ENCODE measurements at regions not wholly inside any gene's neighbourhood (a gene's known extent, or its start where the extent isn't known, plus 50 kb on each side); places are given as distances from the start of the nearest gene placed in this dataset.

DNA sequence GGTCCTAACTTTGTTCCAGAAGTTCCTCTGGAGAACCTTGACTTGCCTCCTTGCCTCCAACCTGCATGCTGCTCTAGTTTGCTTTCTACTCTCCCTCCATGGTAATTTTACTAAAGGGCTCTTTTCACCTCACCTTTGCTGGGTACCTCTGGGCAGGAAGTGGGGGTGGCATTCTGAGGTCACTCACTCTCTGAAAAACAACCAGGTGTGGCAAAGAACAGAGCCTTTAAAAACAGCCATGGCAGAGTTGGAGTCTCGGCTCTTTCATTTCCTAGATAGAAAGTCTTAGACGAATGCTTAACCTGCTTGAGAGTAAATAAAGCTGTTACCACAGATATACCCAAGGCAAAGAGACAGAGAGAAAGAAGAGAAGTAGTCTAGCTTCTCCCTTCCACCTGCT, 827.9 kb downstream of the BCL11B start:
- no peak for DNase-seq (ENCODE audit: low read depth)
- no peak for TF ChIP-seq CTCF (IDR thresholded peaks at IDR 0.05; ENCODE audit: insufficient read depth, low read depth, low read length)
- CTCF ChIA-PET, result no interaction called here
- no peaks in the 10 kb centered on the region for H3K36me3 ChIP-seq (ENCODE audit: control insufficient read depth, insufficient read depth, low read length)
- H3K27me3 ChIP-seq (ENCODE audit: control insufficient read depth, insufficient read depth, low read length), result no peaks in the 10 kb centered on the region
- POLR2A ChIA-PET, result no interaction called here
- H3K4me3 ChIP-seq (ENCODE audit: low read depth, low read length), result no peak overlapping the region

DNA sequence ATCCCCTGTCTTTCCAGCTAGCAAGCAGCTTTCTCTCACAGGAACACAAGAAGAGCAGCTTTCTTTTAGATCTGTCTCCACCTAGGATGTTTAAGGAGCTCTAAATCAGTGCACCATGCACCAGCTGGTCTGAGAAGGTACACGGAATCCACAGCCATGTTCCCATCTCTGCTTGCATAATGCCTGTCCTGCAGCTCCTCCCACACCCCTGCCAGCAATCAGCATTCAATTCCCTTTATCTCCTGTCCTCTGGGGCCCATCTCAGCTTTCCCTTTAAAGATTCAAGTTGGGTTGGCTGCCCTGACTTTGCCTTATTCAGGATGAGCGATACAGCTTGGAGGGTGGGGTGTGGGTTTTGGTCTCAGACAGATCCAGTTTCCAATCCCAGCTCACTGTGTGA, 826.3 kb downstream of the BCL11B start:
- TF ChIP-seq CTCF (IDR thresholded peaks at IDR 0.05; ENCODE audit: insufficient read depth, low read depth, low read length), result no peak
- ChIA-PET CTCF (no interaction called here), POLR2A (no interaction called here)
- Histone ChIP-seq H3K4me3 (ENCODE audit: low read depth, low read length) (no peak overlapping the region), H3K36me3 (ENCODE audit: control insufficient read depth, insufficient read depth, low read length) (no peaks in the 10 kb centered on the region), H3K27me3 (ENCODE audit: control insufficient read depth, insufficient read depth, low read length) (no peaks in the 10 kb centered on the region)
- no peak for DNase-seq (ENCODE audit: low read depth)

- TF ChIP-seq CTCF (IDR thresholded peaks at IDR 0.05; ENCODE audit: insufficient read depth, low read depth, low read length), result no peak
- H3K36me3 ChIP-seq (ENCODE audit: control insufficient read depth, insufficient read depth, low read length), result no peaks in the 10 kb centered on the region
- CTCF ChIA-PET, result no interaction called here
- H3K27me3 ChIP-seq (ENCODE audit: control insufficient read depth, insufficient read depth, low read length), result no peaks in the 10 kb centered on the region
- POLR2A ChIA-PET, result no interaction called here
- no peak for DNase-seq (ENCODE audit: low read depth)
- H3K4me3 ChIP-seq (ENCODE audit: low read depth, low read length), result no peak overlapping the region
Measured at GRCh38 chr14:98446508-98446907, 825.5 kb downstream of the BCL11B start.

DNA sequence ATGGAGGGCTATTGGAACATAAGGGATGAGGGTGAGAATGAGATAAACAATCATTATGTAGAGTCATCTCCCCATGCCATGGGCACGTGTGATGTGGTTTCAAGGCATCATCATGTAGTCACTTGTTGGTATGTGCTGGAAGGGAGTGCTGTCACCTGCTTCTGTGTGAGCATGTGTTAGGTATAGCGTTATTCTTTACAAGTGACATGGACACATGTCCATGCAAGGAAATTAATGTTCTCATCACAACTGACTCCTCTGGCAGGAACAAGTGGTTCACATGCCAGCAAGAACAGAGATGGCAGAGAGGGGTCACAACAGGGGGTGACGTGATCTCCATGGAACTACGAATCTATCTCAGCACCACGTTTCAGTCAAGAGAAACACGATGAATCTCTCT, 815.8 kb downstream of the BCL11B start:
- no peak for DNase-seq (ENCODE audit: low read depth)
- ChIA-PET POLR2A (no interaction called here), CTCF (no interaction called here)
- H3K36me3 ChIP-seq (ENCODE audit: control insufficient read depth, insufficient read depth, low read length), result no peaks in the 10 kb centered on the region
- H3K27me3 ChIP-seq (ENCODE audit: control insufficient read depth, insufficient read depth, low read length), result no peaks in the 10 kb centered on the region
- no peak for TF ChIP-seq CTCF (IDR thresholded peaks at IDR 0.05; ENCODE audit: insufficient read depth, low read depth, low read length)
- no peak overlapping the region for H3K4me3 ChIP-seq (ENCODE audit: low read depth, low read length)

DNA sequence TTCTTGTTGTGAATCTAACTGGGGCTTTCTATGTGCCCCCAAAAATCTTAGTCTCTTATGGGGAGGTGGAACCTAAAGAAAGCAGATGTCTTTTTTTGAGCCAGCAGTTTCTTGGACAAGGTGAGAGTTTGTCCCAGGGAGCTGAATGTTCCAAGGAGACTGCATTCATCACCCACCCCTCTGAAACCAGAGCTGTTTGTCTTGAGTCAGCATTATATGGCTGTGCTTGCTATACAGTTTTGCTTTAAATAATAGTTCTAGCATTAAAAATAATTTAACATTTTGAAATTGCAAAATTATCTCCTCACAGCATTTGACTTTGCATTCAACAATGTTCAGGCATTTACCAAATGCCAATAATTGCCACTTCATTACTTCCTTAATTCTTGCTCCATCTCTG, 813.3 kb downstream of the BCL11B start:
- TF ChIP-seq CTCF (IDR thresholded peaks at IDR 0.05; ENCODE audit: insufficient read depth, low read depth, low read length), result no peak
- H3K27me3 ChIP-seq (ENCODE audit: control insufficient read depth, insufficient read depth, low read length), result no peaks in the 10 kb centered on the region
- CTCF ChIA-PET, result no interaction called here
- no peak for DNase-seq (ENCODE audit: low read depth)
- POLR2A ChIA-PET, result no interaction called here
- H3K4me3 ChIP-seq (ENCODE audit: low read depth, low read length), result no peak overlapping the region
- H3K36me3 ChIP-seq (ENCODE audit: control insufficient read depth, insufficient read depth, low read length), result no peaks in the 10 kb centered on the region
